Spleen (tissue), 11 donors: ENCODE measurements at regions not wholly inside any gene's neighbourhood (a gene's known extent, or its start where the extent isn't known, plus 50 kb on each side); places are given as distances from the start of the nearest gene placed in this dataset.

Experiments used
- DNase-seq: peaks from one replicate; pipeline ENCODE4 v3.0.0-alpha.2; 2020
- H3K27ac ChIP-seq, 8 donors: fragments of 200-600 bp; sonication (generic) in 7 of 8; 1 replicate in 4 of 8; 2 replicates in 4 of 8; pipeline versions ENCODE4 v1.5.0 to v1.8.0; 2016 to 2021; ENCODE audit warnings: inconsistent platforms in 4 of 8, mild to moderate bottlenecking in 4 of 8, moderate library complexity in 1 of 8
- H3K27me3 ChIP-seq, 7 donors: fragments of 200-600 bp; sonication (generic) in 6 of 7; replicated peaks in 1 of 7; 1 replicate in 4 of 7; 2 replicates in 3 of 7; pipeline versions ENCODE4 v1.5.0 to v1.8.0; 2016 to 2021; ENCODE audit warnings: inconsistent platforms in 3 of 7, mild to moderate bottlenecking in 1 of 7
- H3K36me3 ChIP-seq, 6 donors: fragments of 200-600 bp; sonication (generic) in 5 of 6; 1 replicate in 4 of 6; 2 replicates in 2 of 6; pipeline versions ENCODE4 v1.5.0 to v1.8.0; 2016 to 2021; ENCODE audit warnings: inconsistent platforms in 2 of 6
- H3K4me1 ChIP-seq, 6 donors: fragments of 200-600 bp; sonication (generic) in 5 of 6; 1 replicate in 3 of 6; 2 replicates in 3 of 6; pipeline versions ENCODE4 v1.5.0 to v1.8.0; 2016 to 2021; ENCODE audit warnings: inconsistent platforms in 3 of 6
- H3K4me3 ChIP-seq, 8 donors: fragments of 200-600 bp; sonication (generic) in 7 of 8; 1 replicate in 4 of 8; 2 replicates in 4 of 8; pipeline versions ENCODE4 v1.5.0 to v1.8.0; 2016 to 2021; ENCODE audit warnings: inconsistent platforms in 4 of 8, mild to moderate bottlenecking in 4 of 8, moderate library complexity in 2 of 8
- H3K9me3 ChIP-seq, 8 donors: fragments of 200-600 bp; sonication (generic) in 7 of 8; 1 replicate in 4 of 8; 2 replicates in 4 of 8; pipeline versions ENCODE4 v1.5.0 to v1.8.0; 2016 to 2021; ENCODE audit warnings: inconsistent platforms in 4 of 8
- CTCF ChIP-seq, 11 experiments: fragments of 200-600 bp in 7 of 11; fragments of 450-650 bp in 4 of 11; sonication (generic) in 4 of 11; IDR thresholded peaks in 8 of 11; conservative IDR thresholded peaks in 3 of 11; 1 replicate in 7 of 11; 2 replicates in 4 of 11; pipeline versions ENCODE4 v1.4.0 to v1.8.0; 2016 to 2021; ENCODE audit warnings: antibody characterized with exemption in 11 of 11, inconsistent platforms in 4 of 11, mild to moderate bottlenecking in 1 of 11
- POLR2A ChIP-seq, 3 donors: fragments of 450-650 bp; IDR thresholded peaks; one replicate each; pipeline ENCODE4 v1.5.1; 2017; ENCODE audit warnings: antibody characterized with exemption in 3 of 3, mild to moderate bottlenecking in 1 of 3
- POLR2AphosphoS5 ChIP-seq, 3 donors: sonication (generic); formaldehyde crosslinking; IDR thresholded peaks; one replicate each; pipeline ENCODE4 v1.5.1; 2017; ENCODE audit warnings: antibody characterized with exemption in 3 of 3
- WGBS, 5 donors: extraction: QIAGEN DNeasy Blood & Tissue Kit in 3 of 5; methylation state at CpG; one replicate each; pipeline versions ENCODE4 v1.1.5 to v1.1.7; 2013 to 2018; 5-methylcytosine and 5-hydroxymethylcytosine counted together
- intact Hi-C: fragments of 100-400 bp; cut with DNase I; formaldehyde crosslinking; loops from one replicate; pipeline ENCODE4 v1.15.0; 2023; ENCODE audit warnings: low total_unique reads
- donor health status: healthy with polysubstance abuse.
- donor health status: DM: no; HTN: no; CAD: no; lungs with moderate emphysema.
- donor health status: DM: no; HTN: no; CAD: no.
- donor health status: Bipolar disorder and iron deficiency.
- donor health status: healthy.
- donor health status: DM: no; HTN: no; CAD: no.
- donor health status: DM: yes; HTN: yes; CAD: no.

DNA sequence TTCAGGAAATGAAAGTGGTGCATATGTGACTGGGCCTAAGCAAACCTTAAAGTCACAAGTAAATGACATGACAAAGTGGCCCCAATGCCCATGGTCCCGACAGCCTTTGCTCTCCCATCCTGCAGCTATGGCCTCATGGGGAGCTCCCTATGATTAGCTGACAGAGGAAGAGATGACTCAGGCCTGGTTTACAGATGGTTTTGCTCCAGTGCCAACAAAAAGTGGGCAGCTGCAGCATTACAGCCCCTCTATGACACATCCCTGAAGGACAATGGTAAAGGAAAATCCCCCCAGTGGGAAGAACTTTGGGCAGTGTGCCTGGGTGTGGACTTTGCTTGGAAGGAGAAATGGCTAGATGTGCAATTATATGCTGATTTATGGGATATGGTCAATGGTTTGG, 105.1 kb upstream of the ADCY1 start:
- Histone ChIP-seq H3K4me3 (no peak overlapping the region), H3K9me3 (no peaks in the 10 kb centered on the region), H3K36me3 (no peaks in the 10 kb centered on the region), H3K4me1 (no peaks in the 10 kb centered on the region), H3K27me3 (peaks cover 0 to 16% (median 0%) of the 10 kb centered on the region in 7 donors), H3K27ac (no peak overlapping the region)
- WGBS, 5 donors, result 57 to 100% (median 84%) methylated on average over 1 of the region's 1 CpG
- DNase-seq, result no peak
- TF ChIP-seq POLR2AphosphoS5 (IDR thresholded peaks at IDR 0.05) (no peak), CTCF (IDR thresholded peaks at IDR 0.05 in 8 of 11, conservative IDR thresholded peaks at IDR 0.05 in 3 of 11) (no peak), POLR2A (IDR thresholded peaks at IDR 0.05) (no peak)
- intact Hi-C loops, result no loop called here

GRCh38 chr7:45470031-45470430, 104.1 kb upstream of the ADCY1 start:
- 89 to 98% (median 91%) methylated on average over 3 of the region's 3 CpGs for WGBS, 5 donors
- Histone ChIP-seq H3K27ac (no peak overlapping the region), H3K9me3 (no peaks in the 10 kb centered on the region)

DNA sequence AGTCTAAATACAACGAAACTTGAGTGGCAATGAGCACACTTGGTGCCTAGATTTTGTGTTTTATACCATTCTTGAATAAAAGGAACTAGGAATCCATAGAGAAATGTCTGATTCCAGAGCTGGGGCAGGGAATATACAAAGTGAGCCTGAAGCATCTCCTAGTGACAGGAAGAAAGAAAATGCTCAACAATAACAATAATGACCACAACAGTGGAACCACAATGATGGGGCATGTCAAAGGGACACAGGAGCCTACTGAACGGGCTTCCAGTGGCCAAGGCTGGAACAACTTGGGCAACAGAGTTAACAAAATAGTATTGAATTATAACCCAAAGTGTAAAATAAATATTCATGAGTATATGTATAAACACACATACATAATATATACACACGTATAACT, 94.4 kb upstream of the ADCY1 start:
- TF ChIP-seq CTCF (IDR thresholded peaks at IDR 0.05 in 8 of 11, conservative IDR thresholded peaks at IDR 0.05 in 3 of 11) (no peak), POLR2AphosphoS5 (IDR thresholded peaks at IDR 0.05) (no peak), POLR2A (IDR thresholded peaks at IDR 0.05) (no peak)
- H3K4me3 ChIP-seq, result no peak overlapping the region
- no peak overlapping the region for H3K27ac ChIP-seq
- no peaks in the 10 kb centered on the region for H3K27me3 ChIP-seq
- H3K36me3 ChIP-seq, result no peaks in the 10 kb centered on the region
- H3K4me1 ChIP-seq, result no peaks in the 10 kb centered on the region
- 68 to 84% (median 77%) methylated on average over 3 of the region's 3 CpGs for WGBS, 5 donors
- no peaks in the 10 kb centered on the region for H3K9me3 ChIP-seq
- intact Hi-C loops, result no loop called here
- no peak for DNase-seq

More at GRCh38 chr7:45470031-45470430, 104.1 kb upstream of the ADCY1 start:
- H3K27me3 ChIP-seq, result peaks cover 0 to 16% (median 0%) of the 10 kb centered on the region in 7 donors
- intact Hi-C loops, result no loop called here
- H3K36me3 ChIP-seq, result no peaks in the 10 kb centered on the region
- TF ChIP-seq POLR2AphosphoS5 (IDR thresholded peaks at IDR 0.05) (no peak), POLR2A (IDR thresholded peaks at IDR 0.05) (no peak), CTCF (IDR thresholded peaks at IDR 0.05 in 8 of 11, conservative IDR thresholded peaks at IDR 0.05 in 3 of 11) (no peak)
- no peaks in the 10 kb centered on the region for H3K4me1 ChIP-seq
- H3K4me3 ChIP-seq, result no peak overlapping the region
- DNase-seq, result no peak

DNA sequence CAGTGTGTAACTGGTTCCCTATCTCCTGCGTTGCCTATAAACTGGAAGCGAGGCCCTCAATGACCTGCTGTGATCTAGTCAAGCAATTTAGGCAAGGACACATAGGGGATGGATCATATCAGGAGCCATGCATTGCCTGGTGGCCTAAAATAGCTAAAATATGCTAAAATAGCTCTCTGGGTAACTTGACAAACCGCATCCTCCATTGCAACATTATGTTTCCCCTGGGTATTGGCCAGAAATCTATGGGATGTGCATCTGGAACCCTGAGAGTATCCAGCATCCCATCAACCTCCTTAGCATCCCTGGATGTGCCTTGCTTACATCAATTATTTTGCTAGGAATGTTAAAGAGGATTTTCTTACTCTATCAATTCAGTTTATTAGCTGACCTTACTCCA, 91.7 kb upstream of the ADCY1 start:
- Histone ChIP-seq H3K27me3 (no peaks in the 10 kb centered on the region), H3K9me3 (no peaks in the 10 kb centered on the region), H3K27ac (no peak overlapping the region), H3K4me3 (no peak overlapping the region), H3K4me1 (no peaks in the 10 kb centered on the region), H3K36me3 (no peaks in the 10 kb centered on the region)
- intact Hi-C loops, result no loop called here
- 73 to 89% (median 86%) methylated on average over 3 of the region's 3 CpGs for WGBS, 5 donors
- DNase-seq, result no peak
- TF ChIP-seq CTCF (IDR thresholded peaks at IDR 0.05 in 8 of 11, conservative IDR thresholded peaks at IDR 0.05 in 3 of 11) (no peak), POLR2AphosphoS5 (IDR thresholded peaks at IDR 0.05) (no peak), POLR2A (IDR thresholded peaks at IDR 0.05) (no peak)
